ENCODE measurements at regions not wholly inside any gene's neighbourhood (a gene's known extent, or its start where the extent isn't known, plus 50 kb on each side); places are given as distances from the start of the nearest gene placed in this dataset.

- no peak for TF ChIP-seq POLR2A (IDR thresholded peaks at IDR 0.05)
- TF ChIP-seq, protein P1, sequence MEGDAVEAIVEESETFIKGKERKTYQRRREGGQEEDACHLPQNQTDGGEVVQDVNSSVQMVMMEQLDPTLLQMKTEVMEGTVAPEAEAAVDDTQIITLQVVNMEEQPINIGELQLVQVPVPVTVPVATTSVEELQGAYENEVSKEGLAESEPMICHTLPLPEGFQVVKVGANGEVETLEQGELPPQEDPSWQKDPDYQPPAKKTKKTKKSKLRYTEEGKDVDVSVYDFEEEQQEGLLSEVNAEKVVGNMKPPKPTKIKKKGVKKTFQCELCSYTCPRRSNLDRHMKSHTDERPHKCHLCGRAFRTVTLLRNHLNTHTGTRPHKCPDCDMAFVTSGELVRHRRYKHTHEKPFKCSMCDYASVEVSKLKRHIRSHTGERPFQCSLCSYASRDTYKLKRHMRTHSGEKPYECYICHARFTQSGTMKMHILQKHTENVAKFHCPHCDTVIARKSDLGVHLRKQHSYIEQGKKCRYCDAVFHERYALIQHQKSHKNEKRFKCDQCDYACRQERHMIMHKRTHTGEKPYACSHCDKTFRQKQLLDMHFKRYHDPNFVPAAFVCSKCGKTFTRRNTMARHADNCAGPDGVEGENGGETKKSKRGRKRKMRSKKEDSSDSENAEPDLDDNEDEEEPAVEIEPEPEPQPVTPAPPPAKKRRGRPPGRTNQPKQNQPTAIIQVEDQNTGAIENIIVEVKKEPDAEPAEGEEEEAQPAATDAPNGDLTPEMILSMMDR (IDR thresholded peaks at IDR 0.05) = no peak
Measured at GRCh38 chr4:3869174-3869572, 103.0 kb downstream of the ADRA2C start.
